Osteocyte (in vitro differentiated cells): ENCODE measurements at regions not wholly inside any gene's neighbourhood (a gene's known extent, or its start where the extent isn't known, plus 50 kb on each side); places are given as distances from the start of the nearest gene placed in this dataset.

ENCODE experiments used
- DNase-seq: peaks from one replicate; pipeline ENCODE4 v3.0.0; 2021; ENCODE audit warnings: mixed read lengths; ENCODE audit not compliant: unreplicated experiment; ENCODE audit errors: extremely low spot score
- H3K27ac Mint-ChIP-seq: one replicate; pipeline ENCODE4 v1.8.0; 2021; ENCODE audit warnings: mild to moderate bottlenecking, mixed read lengths; ENCODE audit not compliant: unreplicated experiment
- H3K27me3 Mint-ChIP-seq: one replicate; pipeline ENCODE4 v1.8.0; 2021; ENCODE audit warnings: mixed read lengths; ENCODE audit not compliant: unreplicated experiment
- H3K36me3 Mint-ChIP-seq: one replicate; pipeline ENCODE4 v1.8.0; 2021; ENCODE audit warnings: mixed read lengths; ENCODE audit not compliant: unreplicated experiment
- H3K4me1 Mint-ChIP-seq: one replicate; pipeline ENCODE4 v1.8.0; 2021; ENCODE audit warnings: mixed read lengths; ENCODE audit not compliant: unreplicated experiment
- H3K4me3 Mint-ChIP-seq: one replicate; pipeline ENCODE4 v1.8.0; 2021; ENCODE audit warnings: mild to moderate bottlenecking, moderate library complexity, mixed read lengths; ENCODE audit not compliant: unreplicated experiment
- H3K9me3 Mint-ChIP-seq: one replicate; pipeline ENCODE4 v1.8.0; 2021; ENCODE audit warnings: mixed read lengths; ENCODE audit not compliant: unreplicated experiment
- TF ChIP-seq, protein P1 (sequence below): fragments of 200-600 bp; sonication (generic); IDR thresholded peaks from 2 replicates; pipeline ENCODE4 v1.5.0; 2021; ENCODE audit warnings: antibody characterized with exemption, mild to moderate bottlenecking, moderate library complexity

DNA sequence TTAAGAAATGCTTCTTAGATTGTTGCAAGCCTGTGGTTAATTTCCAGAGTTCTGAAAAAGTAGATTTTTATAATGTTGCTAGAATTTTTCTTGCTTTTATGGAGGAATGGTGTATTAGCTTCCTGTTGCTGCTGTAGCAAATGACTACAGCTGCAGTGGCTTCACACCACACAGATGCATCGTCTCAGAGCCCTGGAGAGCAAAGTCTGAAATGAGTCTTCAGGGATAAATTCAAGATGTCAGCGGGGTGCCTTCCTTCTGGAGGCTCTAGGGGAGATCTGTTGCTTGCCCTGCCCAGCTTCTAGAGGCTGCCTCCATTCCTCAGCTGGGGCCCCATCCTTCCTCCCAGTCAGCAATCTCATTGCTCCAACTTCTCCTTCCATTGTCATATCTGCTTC lies 187.8 kb downstream of the ZNF516 start:
- H3K4me1 Mint-ChIP-seq: no peaks in the 10 kb centered on the region
- H3K27me3 Mint-ChIP-seq: no peaks in the 10 kb centered on the region
- no peak overlapping the region for H3K27ac Mint-ChIP-seq
- no peak overlapping the region for H3K4me3 Mint-ChIP-seq
- H3K9me3 Mint-ChIP-seq: no peaks in the 10 kb centered on the region
- no peaks in the 10 kb centered on the region for H3K36me3 Mint-ChIP-seq
- no peak for DNase-seq
- TF ChIP-seq, protein P1, sequence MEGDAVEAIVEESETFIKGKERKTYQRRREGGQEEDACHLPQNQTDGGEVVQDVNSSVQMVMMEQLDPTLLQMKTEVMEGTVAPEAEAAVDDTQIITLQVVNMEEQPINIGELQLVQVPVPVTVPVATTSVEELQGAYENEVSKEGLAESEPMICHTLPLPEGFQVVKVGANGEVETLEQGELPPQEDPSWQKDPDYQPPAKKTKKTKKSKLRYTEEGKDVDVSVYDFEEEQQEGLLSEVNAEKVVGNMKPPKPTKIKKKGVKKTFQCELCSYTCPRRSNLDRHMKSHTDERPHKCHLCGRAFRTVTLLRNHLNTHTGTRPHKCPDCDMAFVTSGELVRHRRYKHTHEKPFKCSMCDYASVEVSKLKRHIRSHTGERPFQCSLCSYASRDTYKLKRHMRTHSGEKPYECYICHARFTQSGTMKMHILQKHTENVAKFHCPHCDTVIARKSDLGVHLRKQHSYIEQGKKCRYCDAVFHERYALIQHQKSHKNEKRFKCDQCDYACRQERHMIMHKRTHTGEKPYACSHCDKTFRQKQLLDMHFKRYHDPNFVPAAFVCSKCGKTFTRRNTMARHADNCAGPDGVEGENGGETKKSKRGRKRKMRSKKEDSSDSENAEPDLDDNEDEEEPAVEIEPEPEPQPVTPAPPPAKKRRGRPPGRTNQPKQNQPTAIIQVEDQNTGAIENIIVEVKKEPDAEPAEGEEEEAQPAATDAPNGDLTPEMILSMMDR: no peak

DNA sequence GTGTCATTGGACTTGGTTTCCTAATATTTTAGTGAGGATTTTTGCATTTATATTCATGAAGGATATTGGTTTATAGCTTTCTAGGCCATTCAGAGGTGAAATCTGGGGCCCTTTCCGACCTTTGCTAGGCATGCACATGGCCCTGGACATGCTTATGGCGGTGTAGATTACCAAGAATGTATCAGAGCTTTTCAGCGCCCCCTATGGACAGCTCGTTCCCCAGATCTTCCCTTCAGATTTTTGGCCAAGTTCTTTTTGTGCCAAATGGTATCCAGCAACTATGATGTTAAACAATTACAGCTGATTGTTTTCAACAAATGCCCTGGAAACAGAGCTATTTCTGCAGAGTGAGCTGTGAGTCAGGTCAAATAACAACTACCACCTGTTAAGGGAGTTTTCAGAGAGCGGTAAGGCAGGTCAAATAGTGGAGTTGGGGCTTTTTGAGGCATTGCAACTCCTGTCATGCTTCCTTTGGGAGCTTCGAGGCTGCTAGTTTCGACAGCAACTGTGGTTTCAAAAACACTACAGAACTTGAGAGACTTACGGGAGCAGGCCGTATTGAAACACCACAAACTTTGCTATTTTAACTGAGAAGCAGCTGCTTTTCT lies 188.3 kb downstream of the ZNF516 start:
- no peaks in the 10 kb centered on the region for H3K27me3 Mint-ChIP-seq
- H3K4me1 Mint-ChIP-seq: no peaks in the 10 kb centered on the region
- H3K36me3 Mint-ChIP-seq: no peaks in the 10 kb centered on the region
- no peak overlapping the region for H3K4me3 Mint-ChIP-seq
- TF ChIP-seq, protein P1: no peak
- no peak for DNase-seq
- H3K9me3 Mint-ChIP-seq: no peaks in the 10 kb centered on the region
- H3K27ac Mint-ChIP-seq: no peak overlapping the region

DNA sequence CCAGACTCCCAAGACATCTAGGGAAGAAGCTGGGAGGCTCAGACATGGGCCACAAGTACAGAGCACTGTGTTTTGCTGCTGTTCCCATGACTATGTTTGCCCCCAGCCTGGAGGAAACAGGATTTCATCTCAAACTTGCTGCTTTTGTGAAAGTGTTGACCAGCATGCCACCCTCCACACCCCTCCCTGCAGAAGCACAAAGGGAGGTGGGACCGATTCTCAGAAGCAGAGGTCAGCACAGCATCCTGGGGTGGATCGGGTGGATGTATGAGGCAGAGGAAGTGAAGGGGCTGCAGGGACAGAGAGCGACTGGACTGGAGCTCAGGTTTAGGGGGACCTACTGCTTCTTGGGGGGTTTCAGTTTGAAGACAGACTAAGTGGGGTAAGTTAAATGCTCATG lies 209.2 kb downstream of the ZNF516 start:
- Mint-ChIP-seq H3K27me3 (no peaks in the 10 kb centered on the region), H3K36me3 (no peaks in the 10 kb centered on the region), H3K4me3 (no peak overlapping the region), H3K9me3 (peaks cover 7% of the 10 kb centered on the region), H3K4me1 (no peaks in the 10 kb centered on the region), H3K27ac (no peak overlapping the region)
- DNase-seq: no peak
- TF ChIP-seq, protein P1: no peak

DNA sequence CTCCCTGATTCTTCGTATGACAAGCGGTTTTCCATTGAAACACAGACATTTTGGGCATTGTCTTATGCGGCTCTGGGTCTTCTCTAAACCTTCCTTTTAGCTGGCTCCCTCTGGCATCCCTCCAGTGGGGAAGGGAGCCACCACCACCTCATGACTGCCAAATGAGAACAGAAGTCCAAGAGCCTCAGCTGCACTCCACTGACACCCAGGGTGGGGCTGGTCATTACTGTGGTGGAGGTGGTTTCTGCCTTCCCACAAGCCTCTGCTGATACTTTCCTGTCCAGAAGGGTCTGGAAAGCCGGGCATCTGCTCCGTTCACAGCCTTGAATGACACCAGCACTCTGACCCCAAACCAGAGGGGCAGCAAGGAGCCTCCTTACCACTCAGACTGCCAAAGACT lies 213.5 kb downstream of the ZNF516 start:
- peaks cover 6% of the 10 kb centered on the region for H3K9me3 Mint-ChIP-seq
- no peak overlapping the region for H3K4me3 Mint-ChIP-seq
- no peaks in the 10 kb centered on the region for H3K4me1 Mint-ChIP-seq
- TF ChIP-seq, protein P1: no peak
- no peaks in the 10 kb centered on the region for H3K36me3 Mint-ChIP-seq
- H3K27me3 Mint-ChIP-seq: no peaks in the 10 kb centered on the region
- no peak overlapping the region for H3K27ac Mint-ChIP-seq
- no peak for DNase-seq

DNA sequence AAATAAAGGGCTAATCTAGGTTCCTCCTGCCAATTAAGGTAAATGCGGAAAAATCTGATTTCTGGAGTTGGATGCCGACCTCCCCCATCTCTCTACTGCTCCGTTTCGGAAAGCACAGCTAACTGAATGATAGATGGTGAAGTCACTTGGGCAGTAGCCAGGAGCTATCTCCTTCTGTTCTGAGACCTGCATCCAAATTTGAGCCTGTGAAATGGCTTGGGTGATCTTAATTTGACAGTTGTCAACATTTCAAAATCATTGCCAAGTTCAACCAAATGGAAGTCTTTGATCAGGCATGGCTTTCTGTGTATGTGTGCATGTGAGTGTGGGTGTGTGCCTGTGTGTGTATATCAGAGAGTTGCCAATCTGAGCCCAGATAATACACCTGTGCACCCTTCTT lies 217.2 kb downstream of the ZNF516 start:
- Mint-ChIP-seq H3K4me3 (no peak overlapping the region), H3K27me3 (no peaks in the 10 kb centered on the region), H3K27ac (no peak overlapping the region), H3K36me3 (no peaks in the 10 kb centered on the region), H3K4me1 (no peaks in the 10 kb centered on the region), H3K9me3 (peaks cover 6% of the 10 kb centered on the region)
- no peak for DNase-seq
- TF ChIP-seq, protein P1: no peak
